ENCODE measurements at regions not wholly inside any gene's neighbourhood (a gene's known extent, or its start where the extent isn't known, plus 50 kb on each side); places are given as distances from the start of the nearest gene placed in this dataset.

- TF ChIP-seq CTCF (IDR thresholded peaks at IDR 0.05; ENCODE audit: low read depth, low read length) = no peak
- no peak for TF ChIP-seq EZH2phosphoT487 (IDR thresholded peaks at IDR 0.05; ENCODE audit: low read depth)
These were observed 578.7 kb downstream of the GLRX3 start for GRCh38 chr10:130714742-130715467.

Measured in OCI-LY3 (cell line).